GM23338 (cell line): ENCODE measurements at regions not wholly inside any gene's neighbourhood (a gene's known extent, or its start where the extent isn't known, plus 50 kb on each side); places are given as distances from the start of the nearest gene placed in this dataset.

ENCODE experiments used
- ATAC-seq: fragments of 200-7000 bp; cut with Tn5 transposase; 3 replicates; pipeline ENCODE4 v1.9.1; 2020
- DNase-seq: peaks from one replicate; pipeline ENCODE4 v3.0.0-alpha.2; 2015; ENCODE audit warnings: low spot score
- H2AFZ ChIP-seq: fragments of 200-600 bp; sonication (generic); 2 replicates; pipeline ENCODE4 v1.8.0; 2016; ENCODE audit warnings: antibody characterized with exemption, mild to moderate bottlenecking, moderate library complexity
- H3F3A ChIP-seq: fragments of 200-600 bp; sonication (generic); replicated peaks from 2 replicates; pipeline ENCODE4 v1.8.0; 2017; ENCODE audit warnings: antibody characterized with exemption, mixed run types, low read depth
- H3K27ac ChIP-seq: fragments of 200-600 bp; sonication (generic); 2 replicates; pipeline ENCODE4 v1.6.1; 2016; ENCODE audit warnings: low read depth
- H3K27me3 ChIP-seq: fragments of 200-600 bp; sonication (generic); 2 replicates; pipeline ENCODE4 v1.8.0; 2016; ENCODE audit warnings: mild to moderate bottlenecking, mixed run types, moderate library complexity; ENCODE audit not compliant: insufficient read depth
- H3K36me3 ChIP-seq: fragments of 200-600 bp; sonication (generic); 2 replicates; pipeline ENCODE4 v1.8.0; 2016; ENCODE audit warnings: mild to moderate bottlenecking; ENCODE audit not compliant: insufficient read depth
- H3K4me1 ChIP-seq: fragments of 200-600 bp; sonication (generic); 2 replicates; pipeline ENCODE4 v1.8.0; 2016; ENCODE audit warnings: mild to moderate bottlenecking, moderate library complexity; ENCODE audit not compliant: insufficient read depth
- H3K4me2 ChIP-seq: fragments of 200-600 bp; sonication (generic); 2 replicates; pipeline ENCODE4 v1.7.1; 2017; ENCODE audit warnings: mixed run types
- H3K4me3 ChIP-seq: fragments of 200-600 bp; sonication (generic); 2 replicates; pipeline ENCODE4 v1.6.1; 2016; ENCODE audit warnings: mixed run types
- H3K79me2 ChIP-seq: fragments of 200-600 bp; sonication (generic); replicated peaks from 2 replicates; pipeline ENCODE4 v1.8.0; 2017; ENCODE audit warnings: mild to moderate bottlenecking; ENCODE audit not compliant: insufficient read depth
- H3K9me2 ChIP-seq: fragments of 200-600 bp; sonication (generic); 2 replicates; pipeline ENCODE4 v1.8.0; 2017; ENCODE audit not compliant: insufficient read depth
- H4K20me1 ChIP-seq: fragments of 200-600 bp; sonication (generic); replicated peaks from 2 replicates; pipeline ENCODE4 v1.8.0; 2017; ENCODE audit warnings: mild to moderate bottlenecking; ENCODE audit not compliant: insufficient read depth
- H3K27ac Mint-ChIP-seq: 2 replicates; pipeline ENCODE4 v1.8.0; 2020; ENCODE audit warnings: inconsistent platforms, mild to moderate bottlenecking, moderate library complexity, mixed read lengths
- H3K27me3 Mint-ChIP-seq: 3 replicates; pipeline ENCODE4 v1.8.0; 2022; ENCODE audit warnings: low read depth, mild to moderate bottlenecking, moderate library complexity, mixed read lengths, inconsistent platforms; ENCODE audit not compliant: insufficient read depth, poor library complexity
- H3K36me3 Mint-ChIP-seq: 3 replicates; pipeline ENCODE4 v1.8.0; 2021; ENCODE audit warnings: low read depth, mild to moderate bottlenecking, inconsistent platforms, moderate library complexity, mixed read lengths
- H3K4me1 Mint-ChIP-seq: 3 replicates; pipeline ENCODE4 v1.8.0; 2020; ENCODE audit warnings: mild to moderate bottlenecking, inconsistent platforms, mixed read lengths
- H3K4me3 Mint-ChIP-seq: 3 replicates; pipeline ENCODE4 v1.8.0; 2021; ENCODE audit warnings: moderate library complexity, mild to moderate bottlenecking, inconsistent platforms, mixed read lengths
- H3K9me3 Mint-ChIP-seq: 3 replicates; pipeline ENCODE4 v1.8.0; 2020; ENCODE audit warnings: moderate library complexity, mild to moderate bottlenecking, inconsistent platforms, mixed read lengths
- CREB1 ChIP-seq: fragments of 250-450 bp; sonication (Bioruptor Pico); IDR thresholded peaks from 2 replicates; pipeline ENCODE4 v1.5.0; 2020; ENCODE audit warnings: low read depth, mild to moderate bottlenecking, moderate library complexity
- CTCF ChIP-seq, 2 experiments: fragments of 200-600 bp in 1 of 2; sonication (generic) in 1 of 2; conservative IDR thresholded peaks; 2 replicates each; pipeline versions ENCODE4 v1.5.1 to v1.6.1; 2016 to 2017; ENCODE audit warnings: antibody characterized with exemption in 2 of 2, low read depth in 2 of 2, mild to moderate bottlenecking in 2 of 2, moderate library complexity in 1 of 2
- EZH2 ChIP-seq: fragments of 200-600 bp; sonication (generic); IDR thresholded peaks from one replicate; pipeline ENCODE4 v1.8.0; 2017; ENCODE audit warnings: antibody characterized with exemption, mild to moderate bottlenecking, low read depth; ENCODE audit not compliant: unreplicated experiment
- EZH2phosphoT487 ChIP-seq: fragments of 200-600 bp; sonication (generic); IDR thresholded peaks from one replicate; pipeline ENCODE4 v1.8.1; 2018; ENCODE audit warnings: antibody characterized with exemption; ENCODE audit not compliant: unreplicated experiment
- JUNB ChIP-seq: IDR thresholded peaks from one replicate; pipeline ENCODE4 v1.6.1; 2016; ENCODE audit warnings: antibody characterized with exemption; ENCODE audit not compliant: unreplicated experiment
- POLR2AphosphoS5 ChIP-seq: IDR thresholded peaks from 2 replicates; pipeline ENCODE4 v1.6.1; 2016; ENCODE audit warnings: antibody characterized with exemption, low read depth
- STAT1 ChIP-seq: IDR thresholded peaks from one replicate; pipeline ENCODE4 v1.6.1; 2016; ENCODE audit warnings: antibody characterized with exemption; ENCODE audit not compliant: unreplicated experiment
- ZNF114 ChIP-seq: fragments of 250-450 bp; sonication (Bioruptor Pico); IDR thresholded peaks from 2 replicates; pipeline ENCODE4 v1.5.0; 2020; ENCODE audit warnings: mild to moderate bottlenecking, moderate library complexity
- TF ChIP-seq, protein P1 (sequence below): IDR thresholded peaks from one replicate; pipeline ENCODE4 v1.6.1; 2018; ENCODE audit warnings: antibody characterized with exemption; ENCODE audit not compliant: unreplicated experiment
- TF ChIP-seq, protein P2 (sequence below): fragments of 250-450 bp; sonication (Bioruptor Pico); IDR thresholded peaks from 2 replicates; pipeline ENCODE4 v1.5.0; 2020; ENCODE audit warnings: mild to moderate bottlenecking, moderate library complexity
- TF ChIP-seq, protein P3 (sequence below): IDR thresholded peaks from 2 replicates; pipeline ENCODE4 v1.6.1; 2016; ENCODE audit warnings: antibody characterized with exemption

DNA sequence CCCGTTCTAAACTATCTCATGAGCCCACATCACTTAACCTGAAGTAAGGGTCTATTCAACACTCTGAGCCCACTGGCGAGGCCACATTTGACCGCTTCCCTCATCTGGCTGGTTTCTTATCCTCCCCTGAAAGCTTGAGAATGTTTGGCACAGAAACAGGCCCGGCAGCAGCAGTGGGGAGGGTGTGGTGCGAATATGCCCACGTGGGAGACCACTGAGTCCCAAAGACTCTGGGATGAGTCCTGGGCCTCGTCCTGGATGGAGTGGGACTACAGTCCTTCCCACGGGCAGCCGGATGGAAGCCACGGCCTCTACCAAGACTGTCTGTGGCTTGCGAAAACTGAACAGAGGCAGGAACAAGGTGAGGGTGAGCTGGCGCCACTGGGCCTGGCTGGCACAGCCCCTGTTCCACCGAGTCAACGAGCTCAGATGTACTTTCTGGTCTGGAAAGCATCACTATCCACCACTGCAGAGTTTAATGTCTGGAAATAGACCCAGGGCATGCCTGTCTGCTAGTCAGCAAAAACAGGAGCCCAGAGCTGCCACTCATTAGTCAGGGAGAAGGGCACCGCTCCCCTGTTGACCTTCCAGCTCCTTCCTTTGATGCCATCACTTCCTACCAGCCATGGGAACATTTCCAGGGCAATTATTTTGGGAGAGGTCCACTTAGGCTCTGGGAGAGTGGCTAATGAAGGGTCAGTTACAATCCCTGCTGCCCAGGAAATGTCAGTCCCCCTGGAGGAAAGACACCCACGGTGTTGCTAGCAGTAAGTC lies 386.6 kb downstream of the MATN1 start:
- Histone ChIP-seq H3K4me2 (no peak overlapping the region), H4K20me1 (no peaks in the 10 kb centered on the region), H2AFZ (no peak overlapping the region), H3K27me3 (no peaks in the 10 kb centered on the region), H3F3A (no peaks in the 10 kb centered on the region), H3K4me1 (peaks cover 3% of the 10 kb centered on the region; the same call in 1 of the 2 replicates), H3K79me2 (no peaks in the 10 kb centered on the region), H3K27ac (no peak overlapping the region), H3K9me2 (peaks cover 16% of the 10 kb centered on the region; the same call in 1 of the 2 replicates), H3K4me3 (no peak overlapping the region), H3K36me3 (no peaks in the 10 kb centered on the region)
- Mint-ChIP-seq H3K27ac (no peak overlapping the region), H3K36me3 (no peaks in the 10 kb centered on the region; the same call in 2 of the 3 replicates), H3K27me3 (no peaks in the 10 kb centered on the region), H3K4me3 (no peak overlapping the region), H3K9me3 (no peaks in the 10 kb centered on the region; the same call in 2 of the 3 replicates), H3K4me1 (peaks cover 9% of the 10 kb centered on the region; the same call in 2 of the 3 replicates)
- TF ChIP-seq STAT1, result no peak
- no peak for TF ChIP-seq POLR2AphosphoS5
- TF ChIP-seq, protein P1, sequence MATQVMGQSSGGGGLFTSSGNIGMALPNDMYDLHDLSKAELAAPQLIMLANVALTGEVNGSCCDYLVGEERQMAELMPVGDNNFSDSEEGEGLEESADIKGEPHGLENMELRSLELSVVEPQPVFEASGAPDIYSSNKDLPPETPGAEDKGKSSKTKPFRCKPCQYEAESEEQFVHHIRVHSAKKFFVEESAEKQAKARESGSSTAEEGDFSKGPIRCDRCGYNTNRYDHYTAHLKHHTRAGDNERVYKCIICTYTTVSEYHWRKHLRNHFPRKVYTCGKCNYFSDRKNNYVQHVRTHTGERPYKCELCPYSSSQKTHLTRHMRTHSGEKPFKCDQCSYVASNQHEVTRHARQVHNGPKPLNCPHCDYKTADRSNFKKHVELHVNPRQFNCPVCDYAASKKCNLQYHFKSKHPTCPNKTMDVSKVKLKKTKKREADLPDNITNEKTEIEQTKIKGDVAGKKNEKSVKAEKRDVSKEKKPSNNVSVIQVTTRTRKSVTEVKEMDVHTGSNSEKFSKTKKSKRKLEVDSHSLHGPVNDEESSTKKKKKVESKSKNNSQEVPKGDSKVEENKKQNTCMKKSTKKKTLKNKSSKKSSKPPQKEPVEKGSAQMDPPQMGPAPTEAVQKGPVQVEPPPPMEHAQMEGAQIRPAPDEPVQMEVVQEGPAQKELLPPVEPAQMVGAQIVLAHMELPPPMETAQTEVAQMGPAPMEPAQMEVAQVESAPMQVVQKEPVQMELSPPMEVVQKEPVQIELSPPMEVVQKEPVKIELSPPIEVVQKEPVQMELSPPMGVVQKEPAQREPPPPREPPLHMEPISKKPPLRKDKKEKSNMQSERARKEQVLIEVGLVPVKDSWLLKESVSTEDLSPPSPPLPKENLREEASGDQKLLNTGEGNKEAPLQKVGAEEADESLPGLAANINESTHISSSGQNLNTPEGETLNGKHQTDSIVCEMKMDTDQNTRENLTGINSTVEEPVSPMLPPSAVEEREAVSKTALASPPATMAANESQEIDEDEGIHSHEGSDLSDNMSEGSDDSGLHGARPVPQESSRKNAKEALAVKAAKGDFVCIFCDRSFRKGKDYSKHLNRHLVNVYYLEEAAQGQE, result no peak
- TF ChIP-seq, protein P2, sequence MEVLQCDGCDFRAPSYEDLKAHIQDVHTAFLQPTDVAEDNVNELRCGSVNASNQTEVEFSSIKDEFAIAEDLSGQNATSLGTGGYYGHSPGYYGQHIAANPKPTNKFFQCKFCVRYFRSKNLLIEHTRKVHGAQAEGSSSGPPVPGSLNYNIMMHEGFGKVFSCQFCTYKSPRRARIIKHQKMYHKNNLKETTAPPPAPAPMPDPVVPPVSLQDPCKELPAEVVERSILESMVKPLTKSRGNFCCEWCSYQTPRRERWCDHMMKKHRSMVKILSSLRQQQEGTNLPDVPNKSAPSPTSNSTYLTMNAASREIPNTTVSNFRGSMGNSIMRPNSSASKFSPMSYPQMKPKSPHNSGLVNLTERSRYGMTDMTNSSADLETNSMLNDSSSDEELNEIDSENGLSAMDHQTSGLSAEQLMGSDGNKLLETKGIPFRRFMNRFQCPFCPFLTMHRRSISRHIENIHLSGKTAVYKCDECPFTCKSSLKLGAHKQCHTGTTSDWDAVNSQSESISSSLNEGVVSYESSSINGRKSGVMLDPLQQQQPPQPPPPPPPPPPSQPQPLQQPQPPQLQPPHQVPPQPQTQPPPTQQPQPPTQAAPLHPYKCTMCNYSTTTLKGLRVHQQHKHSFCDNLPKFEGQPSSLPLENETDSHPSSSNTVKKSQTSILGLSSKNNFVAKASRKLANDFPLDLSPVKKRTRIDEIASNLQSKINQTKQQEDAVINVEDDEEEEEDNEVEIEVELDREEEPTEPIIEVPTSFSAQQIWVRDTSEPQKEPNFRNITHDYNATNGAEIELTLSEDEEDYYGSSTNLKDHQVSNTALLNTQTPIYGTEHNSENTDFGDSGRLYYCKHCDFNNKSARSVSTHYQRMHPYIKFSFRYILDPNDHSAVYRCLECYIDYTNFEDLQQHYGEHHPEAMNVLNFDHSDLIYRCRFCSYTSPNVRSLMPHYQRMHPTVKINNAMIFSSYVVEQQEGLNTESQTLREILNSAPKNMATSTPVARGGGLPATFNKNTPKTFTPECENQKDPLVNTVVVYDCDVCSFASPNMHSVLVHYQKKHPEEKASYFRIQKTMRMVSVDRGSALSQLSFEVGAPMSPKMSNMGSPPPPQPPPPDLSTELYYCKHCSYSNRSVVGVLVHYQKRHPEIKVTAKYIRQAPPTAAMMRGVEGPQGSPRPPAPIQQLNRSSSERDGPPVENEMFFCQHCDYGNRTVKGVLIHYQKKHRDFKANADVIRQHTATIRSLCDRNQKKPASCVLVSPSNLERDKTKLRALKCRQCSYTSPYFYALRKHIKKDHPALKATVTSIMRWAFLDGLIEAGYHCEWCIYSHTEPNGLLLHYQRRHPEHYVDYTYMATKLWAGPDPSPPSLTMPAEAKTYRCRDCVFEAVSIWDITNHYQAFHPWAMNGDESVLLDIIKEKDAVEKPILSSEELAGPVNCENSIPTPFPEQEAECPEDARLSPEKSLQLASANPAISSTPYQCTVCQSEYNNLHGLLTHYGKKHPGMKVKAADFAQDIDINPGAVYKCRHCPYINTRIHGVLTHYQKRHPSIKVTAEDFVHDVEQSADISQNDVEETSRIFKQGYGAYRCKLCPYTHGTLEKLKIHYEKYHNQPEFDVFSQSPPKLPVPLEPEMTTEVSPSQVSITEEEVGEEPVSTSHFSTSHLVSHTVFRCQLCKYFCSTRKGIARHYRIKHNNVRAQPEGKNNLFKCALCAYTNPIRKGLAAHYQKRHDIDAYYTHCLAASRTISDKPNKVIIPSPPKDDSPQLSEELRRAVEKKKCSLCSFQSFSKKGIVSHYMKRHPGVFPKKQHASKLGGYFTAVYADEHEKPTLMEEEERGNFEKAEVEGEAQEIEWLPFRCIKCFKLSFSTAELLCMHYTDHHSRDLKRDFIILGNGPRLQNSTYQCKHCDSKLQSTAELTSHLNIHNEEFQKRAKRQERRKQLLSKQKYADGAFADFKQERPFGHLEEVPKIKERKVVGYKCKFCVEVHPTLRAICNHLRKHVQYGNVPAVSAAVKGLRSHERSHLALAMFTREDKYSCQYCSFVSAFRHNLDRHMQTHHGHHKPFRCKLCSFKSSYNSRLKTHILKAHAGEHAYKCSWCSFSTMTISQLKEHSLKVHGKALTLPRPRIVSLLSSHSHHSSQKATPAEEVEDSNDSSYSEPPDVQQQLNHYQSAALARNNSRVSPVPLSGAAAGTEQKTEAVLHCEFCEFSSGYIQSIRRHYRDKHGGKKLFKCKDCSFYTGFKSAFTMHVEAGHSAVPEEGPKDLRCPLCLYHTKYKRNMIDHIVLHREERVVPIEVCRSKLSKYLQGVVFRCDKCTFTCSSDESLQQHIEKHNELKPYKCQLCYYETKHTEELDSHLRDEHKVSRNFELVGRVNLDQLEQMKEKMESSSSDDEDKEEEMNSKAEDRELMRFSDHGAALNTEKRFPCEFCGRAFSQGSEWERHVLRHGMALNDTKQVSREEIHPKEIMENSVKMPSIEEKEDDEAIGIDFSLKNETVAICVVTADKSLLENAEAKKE, result no peak
- TF ChIP-seq, protein P3, sequence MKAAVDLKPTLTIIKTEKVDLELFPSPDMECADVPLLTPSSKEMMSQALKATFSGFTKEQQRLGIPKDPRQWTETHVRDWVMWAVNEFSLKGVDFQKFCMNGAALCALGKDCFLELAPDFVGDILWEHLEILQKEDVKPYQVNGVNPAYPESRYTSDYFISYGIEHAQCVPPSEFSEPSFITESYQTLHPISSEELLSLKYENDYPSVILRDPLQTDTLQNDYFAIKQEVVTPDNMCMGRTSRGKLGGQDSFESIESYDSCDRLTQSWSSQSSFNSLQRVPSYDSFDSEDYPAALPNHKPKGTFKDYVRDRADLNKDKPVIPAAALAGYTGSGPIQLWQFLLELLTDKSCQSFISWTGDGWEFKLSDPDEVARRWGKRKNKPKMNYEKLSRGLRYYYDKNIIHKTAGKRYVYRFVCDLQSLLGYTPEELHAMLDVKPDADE, result no peak
- TF ChIP-seq CTCF (conservative IDR thresholded peaks at IDR 0.05; ENCODE audit: low read depth in 2 of 2), result no peak
- no peak for TF ChIP-seq ZNF114 (CRISPR knock-in tag)
- TF ChIP-seq JUNB, result no peak
- TF ChIP-seq EZH2, result no peak
- TF ChIP-seq CREB1 (CRISPR knock-in tag), result no peak
- no peak for TF ChIP-seq EZH2phosphoT487
- DNase-seq (no peak), ATAC-seq (no peak)
